IMR-90 (cell line): ENCODE measurements at regions not wholly inside any gene's neighbourhood (a gene's known extent, or its start where the extent isn't known, plus 50 kb on each side); places are given as distances from the start of the nearest gene placed in this dataset.

Experiments used
- BHLHE40 ChIP-seq: fragments of 150-350 bp; IDR thresholded peaks from 2 replicates; pipeline ENCODE4 v1.6.1; 2016; ENCODE audit warnings: mild to moderate bottlenecking, low read depth, low read length
- CEBPB ChIP-seq: IDR thresholded peaks from 2 replicates; pipeline ENCODE4 v1.6.1; 2012; ENCODE audit warnings: low read depth, low read length, improper control_type of control experiment
- CTCF ChIP-seq: conservative IDR thresholded peaks from 2 replicates; pipeline ENCODE4 v1.5.1; 2012; ENCODE audit warnings: mild to moderate bottlenecking, low read depth, low read length, improper control_type of control experiment
- ELK1 ChIP-seq: fragments of 150-350 bp; IDR thresholded peaks from 2 replicates; pipeline ENCODE4 v1.6.1; 2016; ENCODE audit warnings: low read depth, mild to moderate bottlenecking, low read length, moderate library complexity, borderline replicate concordance
- MXI1 ChIP-seq: IDR thresholded peaks from 2 replicates; pipeline ENCODE4 v1.6.1; 2012; ENCODE audit warnings: low read depth, mild to moderate bottlenecking, low read length, moderate library complexity, borderline replicate concordance
- NFE2L2 ChIP-seq: fragments of 150-350 bp; IDR thresholded peaks from 2 replicates; pipeline ENCODE4 v1.6.1; 2016; ENCODE audit warnings: low read depth, mild to moderate bottlenecking, low read length
- POLR2A ChIP-seq: IDR thresholded peaks from 2 replicates; pipeline ENCODE4 v1.6.1; 2012; ENCODE audit warnings: mild to moderate bottlenecking, low read depth, low read length
- RAD21 ChIP-seq: IDR thresholded peaks from 2 replicates; pipeline ENCODE4 v1.6.1; 2012; ENCODE audit warnings: low read length, improper control_type of control experiment
- SMC3 ChIP-seq: fragments of 150-350 bp; IDR thresholded peaks from 2 replicates; pipeline ENCODE4 v1.6.1; 2016; ENCODE audit warnings: low read depth, mild to moderate bottlenecking, antibody characterized with exemption, low read length, moderate library complexity
- USF2 ChIP-seq: fragments of 150-350 bp; IDR thresholded peaks from 2 replicates; pipeline ENCODE4 v1.6.1; 2017; ENCODE audit warnings: mild to moderate bottlenecking, antibody characterized with exemption, low read length, low read depth

GRCh38 chr18:73246763-73247162 is 379.0 kb upstream of the NETO1 start:
- TF ChIP-seq CTCF (no peak), ELK1 (no peak), BHLHE40 (no peak), SMC3 (no peak), POLR2A (no peak), CEBPB (no peak), USF2 (no peak), RAD21 (no peak), NFE2L2 (no peak), MXI1 (no peak)
